HG03025 (cell line): ENCODE measurements at regions not wholly inside any gene's neighbourhood (a gene's known extent, or its start where the extent isn't known, plus 50 kb on each side); places are given as distances from the start of the nearest gene placed in this dataset.

Source experiments
- ATAC-seq: cut with Tn5 transposase; IDR thresholded peaks from one replicate; pipeline ENCODE4 v1.9.1; 2021; ENCODE audit warnings: mild to moderate bottlenecking, moderate library complexity; ENCODE audit not compliant: unreplicated experiment, low FRiP score

- no peak for ATAC-seq
Measured at GRCh38 chr12:107318806-107319532, 225.6 kb upstream of the CRY1 start.

GRCh38 chr12:107319533-107320032 is 226.2 kb upstream of the CRY1 start:
- no peak for ATAC-seq

- ATAC-seq = no peak
Measured at GRCh38 chr12:107320033-107320928, 226.9 kb upstream of the CRY1 start.

- ATAC-seq = no peak
Measured at GRCh38 chr12:107320929-107321631, 227.7 kb upstream of the CRY1 start.

- ATAC-seq = no peak
Measured at GRCh38 chr12:107322063-107322462, 228.7 kb upstream of the CRY1 start.

- no peak for ATAC-seq
Measured at GRCh38 chr12:107325075-107325608, 231.8 kb upstream of the CRY1 start.

- no peak for ATAC-seq
Measured at GRCh38 chr12:107326237-107326636, 232.9 kb upstream of the CRY1 start.

- ATAC-seq = no peak
Measured at GRCh38 chr12:107327651-107328182, 234.4 kb upstream of the CRY1 start.

- ATAC-seq = no peak
Measured at GRCh38 chr12:107328442-107329133, 235.2 kb upstream of the CRY1 start.

GRCh38 chr12:107329569-107330324 is 236.4 kb upstream of the CRY1 start:
- ATAC-seq = no peak

GRCh38 chr12:107330831-107331431 is 237.6 kb upstream of the CRY1 start:
- no peak for ATAC-seq

- ATAC-seq = no peak
Measured at GRCh38 chr12:107331471-107331870, 238.1 kb upstream of the CRY1 start.

GRCh38 chr12:107331912-107332311 is 238.6 kb upstream of the CRY1 start:
- ATAC-seq = no peak

GRCh38 chr12:107332743-107333142 is 239.4 kb upstream of the CRY1 start:
- no peak for ATAC-seq

GRCh38 chr12:107335802-107336570 is 242.6 kb upstream of the CRY1 start:
- ATAC-seq = no peak

GRCh38 chr12:107336695-107337094 is 243.3 kb upstream of the CRY1 start:
- ATAC-seq = no peak

GRCh38 chr12:107337346-107338095 is 244.2 kb upstream of the CRY1 start:
- ATAC-seq = no peak
